Glomerular visceral epithelial cell (primary cell): ENCODE measurements at regions not wholly inside any gene's neighbourhood (a gene's known extent, or its start where the extent isn't known, plus 50 kb on each side); places are given as distances from the start of the nearest gene placed in this dataset.

Experiments
- DNase-seq: peaks from one replicate; pipeline ENCODE4 v3.0.0-alpha.2; 2016; ENCODE audit errors: extremely low spot score

DNA sequence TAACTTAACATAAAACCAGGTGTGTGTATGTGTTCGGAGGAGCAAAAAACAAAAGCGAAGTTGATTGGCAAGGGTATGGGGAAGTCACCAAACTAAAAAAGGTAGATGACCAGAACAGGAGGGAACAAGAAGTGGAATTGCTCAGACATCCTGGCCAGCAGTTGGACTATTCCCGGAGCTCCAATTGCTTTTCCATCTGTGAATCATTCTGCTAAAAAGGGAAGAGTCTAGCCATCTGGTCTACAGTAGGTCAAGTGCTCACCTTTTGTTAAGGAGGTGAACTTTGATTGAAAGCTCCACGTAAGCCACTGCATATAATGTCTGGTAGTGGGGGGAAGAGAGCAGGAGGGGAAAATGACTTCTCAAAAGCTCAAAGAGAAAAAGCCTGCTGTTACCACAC, 50.0 kb upstream of the BET1 start:
- DNase-seq, result no peak

GRCh38 chr7:94055963-94056362, 51.8 kb upstream of the BET1 start:
- DNase-seq, result peak; percentile 80

- DNase-seq, result peak; percentile 97
These were observed 52.6 kb upstream of the BET1 start for GRCh38 chr7:94056796-94057207.

- DNase-seq, result no peak
These were observed 53.8 kb upstream of the BET1 start for GRCh38 chr7:94057955-94058354.

DNA sequence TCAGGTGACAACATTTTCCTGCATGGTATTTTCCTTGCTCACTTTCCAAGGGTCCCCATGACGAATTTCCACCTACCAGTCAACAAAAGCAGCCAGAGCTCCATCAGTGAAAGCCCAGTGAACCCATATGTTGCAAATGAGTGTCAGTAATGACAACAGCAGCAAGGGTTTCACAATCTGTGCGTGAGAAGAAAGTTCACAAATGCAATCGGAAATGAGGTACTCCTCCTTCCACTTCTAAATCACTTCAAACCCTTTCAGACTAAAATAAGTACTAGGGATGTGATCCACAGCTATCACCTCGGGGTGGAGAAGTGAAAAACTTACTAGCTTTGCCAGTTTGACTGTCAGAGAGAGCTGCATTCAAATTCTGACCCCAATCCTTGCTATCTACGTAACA, 55.6 kb upstream of the BET1 start:
- peak; percentile 44 for DNase-seq

DNA sequence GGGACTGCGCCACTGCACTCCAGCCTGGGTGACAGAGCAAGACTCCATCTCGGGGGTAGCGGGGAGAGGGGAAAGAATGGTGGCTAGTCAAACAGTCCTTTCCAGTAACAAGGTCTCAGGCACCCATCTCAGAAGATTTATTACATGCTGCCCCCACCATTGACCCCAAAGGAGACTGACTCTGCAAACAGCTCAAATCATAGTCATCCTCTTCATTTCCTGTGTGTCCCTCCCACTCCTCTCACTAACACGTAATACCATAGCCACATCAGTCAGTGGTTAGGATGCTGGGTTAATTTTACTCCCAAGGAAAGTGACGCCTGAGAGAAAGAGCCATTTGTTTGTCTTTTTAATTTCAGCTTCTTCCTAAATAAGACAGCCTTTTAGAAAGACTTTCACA, 56.6 kb upstream of the BET1 start:
- peak; percentile 68 for DNase-seq

DNA sequence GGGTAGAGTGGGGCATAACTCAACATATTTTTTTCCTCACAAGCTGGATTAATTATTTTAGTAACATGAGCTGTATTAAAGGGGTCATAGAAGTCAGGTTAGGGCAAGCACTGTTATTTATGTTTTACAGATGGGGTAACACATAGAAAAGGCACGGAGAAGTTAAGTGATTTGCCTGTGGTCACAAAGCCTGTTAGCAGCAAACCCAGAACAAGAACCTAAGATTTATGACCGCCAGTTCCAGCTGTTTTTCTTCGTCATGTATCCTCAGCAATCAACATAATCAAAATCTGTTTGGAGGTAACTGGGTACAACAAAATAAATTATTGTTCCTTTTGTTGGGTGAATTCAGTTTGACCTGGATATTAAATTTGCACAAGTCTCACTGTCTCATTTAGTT, 57.2 kb upstream of the BET1 start:
- DNase-seq, result no peak

DNA sequence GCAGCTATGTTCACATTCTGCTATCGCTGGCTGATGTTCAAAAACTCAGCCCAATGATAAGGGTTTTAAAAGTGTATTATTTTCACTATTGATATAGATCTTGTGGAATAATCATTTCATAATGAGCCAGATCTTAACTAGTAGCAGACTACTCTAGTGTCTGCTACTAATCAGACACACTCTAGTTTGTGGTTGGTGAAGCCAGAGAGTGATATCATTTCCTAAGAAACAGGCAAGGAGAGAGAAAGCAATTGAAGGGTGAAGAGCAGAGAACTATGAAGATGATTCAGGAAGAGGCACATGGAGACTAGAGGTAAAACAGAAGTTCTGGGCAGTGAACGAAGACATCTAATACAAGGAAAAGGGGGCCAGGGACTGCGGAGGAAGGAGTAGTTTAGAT, 58.2 kb upstream of the BET1 start:
- DNase-seq, result peak; percentile 64

DNA sequence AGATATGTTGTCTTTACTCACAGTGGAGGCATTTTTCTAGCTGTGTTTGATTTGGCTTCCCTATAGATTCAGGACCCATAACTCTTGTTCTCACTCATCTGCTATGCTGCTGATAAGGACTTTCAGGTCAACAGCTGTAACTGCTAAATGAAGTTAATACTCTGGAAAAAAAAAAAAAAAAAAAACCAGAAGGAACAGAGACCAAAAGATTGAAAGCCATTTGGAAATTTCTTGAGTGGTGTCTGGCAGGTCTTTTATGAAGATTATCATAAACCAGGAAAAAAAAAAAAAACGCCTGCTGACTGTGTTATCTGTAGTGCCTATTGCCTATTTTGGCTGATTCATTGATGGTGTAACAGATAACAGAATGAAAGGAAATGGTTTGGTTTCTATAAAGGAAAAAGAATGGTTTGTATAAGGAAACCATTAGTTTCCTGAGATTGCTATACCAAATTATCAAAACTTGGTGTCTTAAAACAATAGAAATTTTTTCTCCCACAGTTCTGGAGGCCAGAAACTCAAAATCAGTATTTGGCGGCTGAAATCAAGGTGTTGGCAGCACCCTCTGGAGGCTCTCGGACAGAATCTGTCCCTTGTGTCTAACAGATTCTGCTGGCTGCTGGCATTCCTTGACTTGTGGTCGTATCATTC, 60.5 kb upstream of the BET1 start:
- no peak for DNase-seq

DNA sequence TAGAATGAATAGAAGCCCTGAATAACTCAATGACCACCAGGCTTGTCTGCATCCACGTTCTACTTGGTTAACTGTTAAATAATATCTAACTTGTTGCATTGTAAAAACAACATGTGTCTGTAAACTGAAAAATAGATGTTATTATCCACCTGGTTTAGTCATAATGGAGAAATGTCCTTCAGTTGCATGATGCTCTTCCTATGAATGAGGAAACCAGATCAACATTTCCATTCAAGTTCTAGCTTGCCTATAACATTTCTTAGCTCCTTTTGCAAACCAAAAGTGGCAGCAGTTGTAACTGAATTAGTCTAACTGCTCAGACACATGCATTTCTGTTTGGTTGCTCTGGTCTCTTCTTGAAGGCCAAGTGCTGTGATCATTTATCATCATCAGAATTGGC, 62.9 kb upstream of the BET1 start:
- no peak for DNase-seq

GRCh38 chr7:94067506-94067905, 63.4 kb upstream of the BET1 start:
- DNase-seq, result no peak

- DNase-seq, result peak; percentile 49
These were observed 65.1 kb upstream of the BET1 start for GRCh38 chr7:94069162-94069739.

- DNase-seq, result no peak
These were observed 76.4 kb upstream of the BET1 start for GRCh38 chr7:94080551-94080950.

GRCh38 chr7:94082126-94082525, 78.0 kb upstream of the BET1 start:
- DNase-seq, result peak; percentile 11

- peak; percentile 73 for DNase-seq
These were observed 83.7 kb upstream of the BET1 start for GRCh38 chr7:94087664-94088352.

- no peak for DNase-seq
These were observed 84.4 kb upstream of the BET1 start for GRCh38 chr7:94088560-94088959.

DNA sequence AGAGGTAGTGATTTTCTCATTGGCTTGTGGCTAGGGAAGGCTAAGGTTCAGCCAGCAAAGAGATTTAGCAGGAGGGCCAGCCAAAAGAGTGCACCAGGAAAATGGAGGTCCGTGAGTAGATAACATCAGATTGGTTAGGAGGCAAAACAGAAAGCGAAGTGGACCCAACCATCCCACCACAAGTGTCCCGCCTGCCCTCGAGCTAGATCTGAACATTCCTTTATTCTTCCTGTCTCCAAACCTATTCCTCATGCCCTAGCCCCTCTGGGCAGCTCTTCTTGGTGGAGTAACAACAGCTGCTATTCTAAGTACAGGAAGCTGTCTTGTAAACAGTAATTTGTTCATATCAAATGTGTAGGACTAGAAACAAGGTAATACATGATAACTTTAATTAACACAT, 85.7 kb upstream of the BET1 start:
- DNase-seq, result no peak

GRCh38 chr7:94092980-94093379, 88.8 kb upstream of the BET1 start:
- DNase-seq, result no peak

GRCh38 chr7:94094298-94094697, 90.1 kb upstream of the BET1 start:
- DNase-seq, result no peak

DNA sequence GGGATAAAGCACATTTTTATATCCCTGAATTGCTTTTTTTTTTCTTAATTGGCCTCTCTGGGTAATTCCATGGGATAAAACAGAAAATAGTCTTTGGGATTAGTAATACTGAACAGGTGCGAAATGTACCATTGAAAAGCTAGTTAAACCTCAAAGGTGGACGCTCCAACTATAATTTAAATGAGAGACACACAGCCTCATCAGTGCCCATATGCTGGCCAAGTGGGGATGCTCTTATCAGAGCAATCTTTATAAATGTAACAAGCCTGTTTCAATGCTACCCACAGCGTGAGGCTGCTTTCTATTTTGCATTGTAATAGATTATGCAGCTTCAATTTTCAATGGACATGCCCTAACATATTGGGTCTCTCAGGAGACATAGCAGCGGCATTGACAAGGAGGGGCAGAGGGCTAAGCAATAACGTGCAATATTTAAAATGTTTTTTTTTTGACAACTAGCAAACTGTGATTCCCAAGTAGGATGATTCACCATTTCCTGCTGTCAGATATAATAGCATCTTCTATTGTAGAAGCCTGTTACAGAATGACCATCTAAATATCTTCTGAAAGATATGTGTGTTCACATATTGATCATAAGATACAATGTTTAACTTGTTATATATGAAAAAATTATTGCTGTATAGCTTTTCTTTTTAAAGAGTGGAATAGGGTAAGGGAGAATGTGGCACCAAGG, 91.3 kb upstream of the BET1 start:
- no peak for DNase-seq

GRCh38 chr7:94099679-94100078, 95.5 kb upstream of the BET1 start:
- no peak for DNase-seq

GRCh38 chr7:94100723-94101345, 96.7 kb upstream of the BET1 start:
- no peak for DNase-seq
